A549 (cell line): ENCODE measurements at regions not wholly inside any gene's neighbourhood (a gene's known extent, or its start where the extent isn't known, plus 50 kb on each side); places are given as distances from the start of the nearest gene placed in this dataset.

Experiments
- ATAC-seq, 2 experiments: fragments of 200-7000 bp in 1 of 2; fragments of >200 bp in 1 of 2; cut with Nextera tagmentation in 1 of 2; cut with Tn5 transposase in 1 of 2; 3 replicates each; pipeline versions ENCODE4 v1.8.0 to v1.9.1; 2018 to 2020; ENCODE audit warnings: mild to moderate bottlenecking in 1 of 2, moderate library complexity in 1 of 2
- CTCF ChIA-PET: fragments of 300-600 bp; sonication (Branson Sonifier 250); formaldehyde crosslinking; extraction: SDS; loops from one replicate; lab custom pipeline; 2021; ENCODE audit warnings: antibody characterized with exemption, inconsistent platforms; lab: Yijun Ruan, JAX
- POLR2A ChIA-PET: fragments of 350-600 bp; formaldehyde crosslinking; extraction: SDS; loops from one replicate; lab custom pipeline; 2021; ENCODE audit warnings: antibody characterized with exemption, inconsistent platforms; lab: Yijun Ruan, JAX
- DNase-seq, 2 experiments: peaks; one replicate each; pipeline versions ENCODE4 v3.0.0 to v3.0.0-alpha.2; 2011 to 2016; ENCODE audit warnings: low read depth in 1 of 2, low spot score in 1 of 2
- FAIRE-seq: peaks from 2 replicates; lab custom pipeline; 2011; peaks lifted over from hg19 to GRCh38; lab: Jason Lieb, UNC
- H3K27ac ChIP-seq, 2 experiments: fragments of >200 bp; sonication (Bioruptor Twin); formaldehyde crosslinking; 3 replicates each; pipeline ENCODE4 v1.5.1; 2016 to 2017
- H3K4me1 ChIP-seq: fragments of >200 bp; sonication (Bioruptor Twin); formaldehyde crosslinking; 3 replicates; pipeline ENCODE4 v1.6.1; 2016
- H3K4me2 ChIP-seq: fragments of >200 bp; sonication (Bioruptor Twin); formaldehyde crosslinking; 3 replicates; pipeline ENCODE4 v1.6.1; 2016
- H3K4me3 ChIP-seq: fragments of >200 bp; sonication (Bioruptor Twin); formaldehyde crosslinking; 3 replicates; pipeline ENCODE4 v1.5.1; 2016
- H3K9me3 ChIP-seq: fragments of >200 bp; sonication (Bioruptor Twin); formaldehyde crosslinking; 3 replicates; pipeline ENCODE4 v1.6.1; 2016
- ATOH8 ChIP-seq: fragments of 250-450 bp; sonication (Bioruptor Pico); IDR thresholded peaks from 2 replicates; pipeline ENCODE4 v1.5.0; 2020; ENCODE audit warnings: low read depth, mild to moderate bottlenecking, moderate library complexity
- BCL3 ChIP-seq: fragments of >200 bp; sonication (Bioruptor Twin); formaldehyde crosslinking; IDR thresholded peaks from 3 replicates; pipeline ENCODE4 v1.6.1; 2016
- CBX2 ChIP-seq: fragments of 200-600 bp; sonication (generic); IDR thresholded peaks from 2 replicates; pipeline ENCODE4 v1.6.1; 2016; ENCODE audit warnings: low read depth, mild to moderate bottlenecking, borderline replicate concordance
- CBX8 ChIP-seq: fragments of 200-600 bp; sonication (generic); IDR thresholded peaks from 2 replicates; pipeline ENCODE4 v1.6.1; 2016
- CEBPB ChIP-seq, 2 experiments: fragments of >200 bp in 1 of 2; sonication (Bioruptor Twin) in 1 of 2; formaldehyde crosslinking in 1 of 2; IDR thresholded peaks; 2 replicates each; pipeline ENCODE4 v1.6.1; 2012 to 2016
- CHD2 ChIP-seq: fragments of 150-350 bp; IDR thresholded peaks from 2 replicates; pipeline ENCODE4 v1.6.1; 2014; ENCODE audit warnings: low read length; ENCODE audit not compliant: partially characterized antibody
- CHD4 ChIP-seq: fragments of 200-600 bp; sonication (generic); IDR thresholded peaks from 2 replicates; pipeline ENCODE4 v1.6.1; 2016; ENCODE audit warnings: antibody characterized with exemption, mild to moderate bottlenecking, borderline replicate concordance
- EHF ChIP-seq: fragments of 250-450 bp; sonication (Bioruptor Pico); IDR thresholded peaks from 2 replicates; pipeline ENCODE4 v1.5.0; 2020; ENCODE audit warnings: mild to moderate bottlenecking
- EP300 ChIP-seq, 2 experiments: fragments of >200 bp; sonication (Bioruptor Twin); formaldehyde crosslinking; IDR thresholded peaks; 2 replicates in 1 of 2; 3 replicates in 1 of 2; pipeline ENCODE4 v1.6.1; 2016 to 2017
- ESRRA ChIP-seq: fragments of 150-350 bp; IDR thresholded peaks from 2 replicates; pipeline ENCODE4 v1.6.1; 2014; ENCODE audit warnings: mild to moderate bottlenecking, low read length, borderline replicate concordance
- GATA3 ChIP-seq: IDR thresholded peaks from 2 replicates; pipeline ENCODE4 v1.6.1; 2012; ENCODE audit warnings: borderline replicate concordance
- HDAC2 ChIP-seq: fragments of 200-600 bp; sonication (generic); IDR thresholded peaks from 2 replicates; pipeline ENCODE4 v1.6.1; 2016
- HES2 ChIP-seq: fragments of >200 bp; sonication (Bioruptor Twin); formaldehyde crosslinking; IDR thresholded peaks from 2 replicates; pipeline ENCODE4 v1.6.1; 2016
- HOXB5 ChIP-seq: fragments of 250-450 bp; sonication (Bioruptor Pico); IDR thresholded peaks from 2 replicates; pipeline ENCODE4 v1.5.0; 2020; ENCODE audit warnings: mild to moderate bottlenecking, moderate library complexity
- JUN ChIP-seq, 2 experiments: fragments of >200 bp; sonication (Bioruptor Twin); formaldehyde crosslinking; IDR thresholded peaks; 2 replicates in 1 of 2; 3 replicates in 1 of 2; pipeline ENCODE4 v1.6.1; 2016 to 2017
- JUNB ChIP-seq: fragments of >200 bp; sonication (Bioruptor Twin); formaldehyde crosslinking; IDR thresholded peaks from 2 replicates; pipeline ENCODE4 v1.6.1; 2016
- KDM1A ChIP-seq: fragments of 200-600 bp; sonication (generic); IDR thresholded peaks from 2 replicates; pipeline ENCODE4 v1.6.1; 2016; ENCODE audit warnings: low read depth, mild to moderate bottlenecking
- MAFK ChIP-seq: fragments of 450-650 bp; IDR thresholded peaks from 2 replicates; pipeline ENCODE4 v1.6.1; 2014; ENCODE audit not compliant: partially characterized antibody
- MAX ChIP-seq: IDR thresholded peaks from 2 replicates; pipeline ENCODE4 v1.6.1; 2012
- MAZ ChIP-seq: fragments of 150-350 bp; IDR thresholded peaks from 2 replicates; pipeline ENCODE4 v1.6.1; 2014; ENCODE audit warnings: antibody characterized with exemption, low read depth, low read length, borderline replicate concordance
- NFE2L2 ChIP-seq: fragments of 150-350 bp; conservative IDR thresholded peaks from 2 replicates; pipeline ENCODE4 v1.6.1; 2014; ENCODE audit warnings: low read length
- NPAS2 ChIP-seq: fragments of 250-450 bp; sonication (Bioruptor Pico); IDR thresholded peaks from 2 replicates; pipeline ENCODE4 v1.8.0; 2022; ENCODE audit warnings: mild to moderate bottlenecking, moderate library complexity, borderline replicate concordance
- PBX3 ChIP-seq: IDR thresholded peaks from 2 replicates; pipeline ENCODE4 v1.6.1; 2012
- PHF8 ChIP-seq: fragments of 200-600 bp; sonication (generic); IDR thresholded peaks from 2 replicates; pipeline ENCODE4 v1.6.1; 2016; ENCODE audit warnings: low read depth, mild to moderate bottlenecking, antibody characterized with exemption, moderate library complexity, borderline replicate concordance
- POLR2A ChIP-seq: IDR thresholded peaks from 2 replicates; pipeline ENCODE4 v1.6.1; 2012; ENCODE audit warnings: mild to moderate bottlenecking, low read length
- RAD21 ChIP-seq, 2 experiments: fragments of >200 bp in 1 of 2; sonication (Bioruptor Twin) in 1 of 2; formaldehyde crosslinking in 1 of 2; IDR thresholded peaks in 1 of 2; conservative IDR thresholded peaks in 1 of 2; 2 replicates in 1 of 2; 3 replicates in 1 of 2; pipeline ENCODE4 v1.6.1; 2012 to 2018; ENCODE audit warnings: inconsistent platforms in 1 of 2
- RFX5 ChIP-seq: fragments of 450-650 bp; IDR thresholded peaks from 2 replicates; pipeline ENCODE4 v1.7.1; 2014; ENCODE audit warnings: antibody characterized with exemption, mild to moderate bottlenecking, moderate library complexity
- SMC3 ChIP-seq: fragments of >200 bp; sonication (Bioruptor Twin); formaldehyde crosslinking; IDR thresholded peaks from 3 replicates; pipeline ENCODE4 v1.6.1; 2018; ENCODE audit warnings: inconsistent platforms
- ZC3H11A ChIP-seq: fragments of 450-650 bp; IDR thresholded peaks from 2 replicates; pipeline ENCODE4 v1.6.1; 2014; ENCODE audit warnings: antibody characterized with exemption, mild to moderate bottlenecking
- ZFP36 ChIP-seq: fragments of 450-650 bp; IDR thresholded peaks from 2 replicates; pipeline ENCODE4 v1.6.1; 2014; ENCODE audit warnings: borderline replicate concordance; ENCODE audit not compliant: partially characterized antibody
- ZNF302 ChIP-seq: fragments of 250-450 bp; sonication (Bioruptor Pico); IDR thresholded peaks from 2 replicates; pipeline ENCODE4 v1.9.0; 2021; ENCODE audit warnings: inconsistent platforms, mild to moderate bottlenecking, moderate library complexity
- ZSCAN20 ChIP-seq: fragments of 250-450 bp; sonication (Bioruptor Pico); IDR thresholded peaks from 2 replicates; pipeline ENCODE4 v1.8.0; 2022; ENCODE audit warnings: mild to moderate bottlenecking, moderate library complexity
- WGBS: methylation state at CpG from one replicate; pipeline ENCODE4 v1.1.6; 2017; ENCODE audit errors: missing lambda C conversion rate; 5-methylcytosine and 5-hydroxymethylcytosine counted together
- TF ChIP-seq, protein P1 (sequence below): fragments of 250-450 bp; sonication (Bioruptor Pico); IDR thresholded peaks from 2 replicates; pipeline ENCODE4 v1.5.0; 2021; ENCODE audit warnings: mild to moderate bottlenecking, moderate library complexity, borderline replicate concordance

DNA sequence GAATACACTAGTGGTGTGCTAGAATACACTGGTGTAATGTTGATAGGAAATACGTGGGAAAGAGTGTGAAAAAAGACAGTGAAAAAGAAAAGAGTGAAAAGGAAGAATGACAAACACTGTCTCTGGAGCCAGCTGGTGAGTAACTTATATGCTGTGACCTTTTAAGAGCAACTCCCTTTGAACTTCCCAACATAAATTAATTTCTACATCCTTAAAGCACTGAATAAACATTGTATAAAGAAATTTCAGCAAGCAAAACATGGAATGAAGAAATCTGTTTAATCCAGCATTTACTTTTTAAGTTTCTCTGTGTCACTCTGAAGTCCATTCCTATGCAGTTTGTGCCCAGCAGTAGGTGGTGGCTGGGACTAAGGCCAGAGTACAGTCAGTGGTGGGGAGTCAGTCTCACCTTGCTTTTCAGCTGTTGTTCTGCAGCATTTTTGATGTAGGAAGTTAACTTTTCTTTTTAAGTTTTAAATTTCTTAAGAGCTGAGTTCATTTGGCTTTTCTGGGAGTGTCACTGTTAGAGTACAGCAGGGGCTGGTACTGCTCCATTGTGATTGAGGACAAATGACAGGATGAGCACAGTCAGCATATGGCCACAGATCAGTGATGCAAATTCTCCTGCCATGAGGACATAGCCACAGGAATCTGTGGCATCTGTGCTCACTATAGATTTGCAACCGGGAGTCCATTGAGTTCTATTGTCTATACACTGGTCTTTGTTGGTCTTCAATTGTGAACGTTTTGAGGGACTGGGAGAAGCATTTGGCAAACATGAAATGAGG is 321.8 kb downstream of the ZNF248 start:
- Histone ChIP-seq H3K27ac (peak overlapping the region; percentile 67 to 75), H3K9me3 (peaks cover 19% of the 10 kb centered on the region), H3K4me3 (no peak overlapping the region), H3K4me2 (peak overlapping the region; percentile 38; the same call in 2 of the 3 replicates), H3K4me1 (peaks cover 13% of the 10 kb centered on the region; the same call in 1 of the 3 replicates)
- ChIA-PET CTCF (interaction anchor here (0.8 to 1.4 kb wide), 2 partner anchors 8 to 12 kb away, joined by 3 to 5 read pairs; no protein-coding TSS in a partner anchor), POLR2A (no interaction called here)
- DNase-seq (peak in 1 of 2 experiments; percentile 47), FAIRE-seq (no peak), ATAC-seq (peak; percentile 48 to 80; a peak in 5 of 6 replicates)
- TF ChIP-seq GATA3 (no peak), MAZ (no peak), NPAS2 (CRISPR knock-in tag) (no peak), HES2 (0 out of 2 replicates have a peak, but pooled peaks have one; percentile 55), MAFK (peak; percentile 60), JUNB (peak; percentile 71), EP300 (IDR thresholded peaks at IDR 0.05) (peak; percentile 85 to 86; a peak in 4 of 5 replicates), MAX (no peak), CHD2 (no peak), JUN (IDR thresholded peaks at IDR 0.05) (peak in 1 of 2 experiments; percentile 70; a peak in 1 of 5 replicates), RAD21 (conservative IDR thresholded peaks at IDR 0.05 in 1 of 2, IDR thresholded peaks at IDR 0.05 in 1 of 2) (peak in 1 of 2 experiments; percentile 27; a peak in 1 of 5 replicates), PHF8 (no peak), BCL3 (0 out of 3 replicates have a peak, but pooled peaks have one; percentile 48), NFE2L2 (no peak), CEBPB (IDR thresholded peaks at IDR 0.05) (peak in 1 of 2 experiments; percentile 53; a peak in 1 of 4 replicates), CBX2 (no peak), ZFP36 (no peak)
- TF ChIP-seq, protein P1, sequence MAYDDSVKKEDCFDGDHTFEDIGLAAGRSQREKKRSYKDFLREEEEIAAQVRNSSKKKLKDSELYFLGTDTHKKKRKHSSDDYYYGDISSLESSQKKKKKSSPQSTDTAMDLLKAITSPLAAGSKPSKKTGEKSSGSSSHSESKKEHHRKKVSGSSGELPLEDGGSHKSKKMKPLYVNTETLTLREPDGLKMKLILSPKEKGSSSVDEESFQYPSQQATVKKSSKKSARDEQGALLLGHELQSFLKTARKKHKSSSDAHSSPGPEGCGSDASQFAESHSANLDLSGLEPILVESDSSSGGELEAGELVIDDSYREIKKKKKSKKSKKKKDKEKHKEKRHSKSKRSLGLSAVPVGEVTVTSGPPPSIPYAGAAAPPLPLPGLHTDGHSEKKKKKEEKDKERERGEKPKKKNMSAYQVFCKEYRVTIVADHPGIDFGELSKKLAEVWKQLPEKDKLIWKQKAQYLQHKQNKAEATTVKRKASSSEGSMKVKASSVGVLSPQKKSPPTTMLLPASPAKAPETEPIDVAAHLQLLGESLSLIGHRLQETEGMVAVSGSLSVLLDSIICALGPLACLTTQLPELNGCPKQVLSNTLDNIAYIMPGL (CRISPR knock-in tag) = no peak
- WGBS = 7% methylated on average over 3 of the region's 3 CpGs

DNA sequence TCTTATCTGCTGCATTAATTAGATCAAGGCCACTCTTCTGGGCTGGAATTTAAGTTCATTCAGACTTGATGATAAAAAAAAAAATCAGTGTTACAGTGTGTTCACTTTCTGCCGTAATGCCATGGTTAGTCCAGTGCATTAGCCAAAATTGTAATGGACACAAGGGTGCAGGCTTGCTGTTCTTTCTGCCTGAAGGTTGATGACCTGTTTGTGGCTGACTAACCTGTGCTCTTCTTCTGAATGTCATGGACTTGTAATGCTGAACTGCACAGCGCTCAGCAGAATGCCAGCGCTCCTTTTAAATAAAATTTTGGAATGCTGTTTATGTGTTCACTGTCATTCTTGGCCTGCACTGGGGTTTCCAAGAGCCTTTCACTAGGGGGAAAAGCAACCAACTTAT is 323.2 kb downstream of the ZNF248 start:
- Histone ChIP-seq H3K4me2 (no peak overlapping the region), H3K9me3 (peaks cover 19% of the 10 kb centered on the region), H3K4me3 (no peak overlapping the region), H3K27ac (peak overlapping the region; percentile 59 to 67), H3K4me1 (peaks cover 13% of the 10 kb centered on the region; the same call in 1 of the 3 replicates)
- ChIA-PET CTCF (no interaction called here), POLR2A (no interaction called here)
- DNase-seq (no peak), ATAC-seq (no peak), FAIRE-seq (no peak)
- WGBS = 64% methylated on average over 3 of the region's 3 CpGs
- TF ChIP-seq ATOH8 (no peak), GATA3 (no peak), ZSCAN20 (CRISPR knock-in tag) (no peak), NFE2L2 (no peak), HES2 (no peak), HOXB5 (CRISPR knock-in tag) (no peak), ESRRA (no peak), CBX8 (no peak), HDAC2 (no peak), KDM1A (no peak), PBX3 (no peak), ZNF302 (CRISPR knock-in tag) (no peak), CHD4 (no peak), JUN (IDR thresholded peaks at IDR 0.05) (no peak), SMC3 (no peak), POLR2A (no peak), EHF (CRISPR knock-in tag) (no peak), ZC3H11A (no peak), RFX5 (no peak)
